ENCODE measurements at regions not wholly inside any gene's neighbourhood (a gene's known extent, or its start where the extent isn't known, plus 50 kb on each side); places are given as distances from the start of the nearest gene placed in this dataset.

DNA sequence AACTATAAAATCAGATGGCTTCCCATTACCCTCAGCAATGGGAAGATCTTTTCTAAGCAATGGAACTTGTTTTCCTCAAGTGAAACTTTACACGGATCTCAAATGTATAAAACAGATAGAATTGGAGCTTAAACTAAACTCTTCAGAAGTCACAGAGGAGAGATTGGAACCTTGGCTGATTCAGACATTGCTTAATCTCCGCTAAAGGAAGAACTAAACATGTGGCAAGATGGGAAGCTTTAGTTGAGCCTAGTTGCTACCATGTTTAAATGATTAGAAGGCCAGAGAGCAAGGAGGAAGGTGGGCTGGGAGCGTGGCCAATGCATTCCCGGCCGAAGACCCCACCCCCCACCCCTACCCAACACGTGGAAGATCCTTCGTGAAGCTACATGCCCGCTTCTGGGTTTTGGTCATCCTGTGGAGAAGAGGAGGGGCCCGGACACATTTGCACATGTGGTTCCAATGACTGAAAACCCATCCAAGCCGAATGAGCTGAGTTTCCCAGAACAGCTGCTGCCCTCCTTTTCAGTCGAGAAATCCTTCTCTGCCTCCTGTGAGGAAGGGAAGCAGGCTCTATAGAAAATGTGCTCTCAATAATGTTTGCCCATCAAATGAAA, 164.3 kb downstream of the MIS18A start:
- TF ChIP-seq EP300 (IDR thresholded peaks at IDR 0.05): no peak
- TF ChIP-seq, protein P1, sequence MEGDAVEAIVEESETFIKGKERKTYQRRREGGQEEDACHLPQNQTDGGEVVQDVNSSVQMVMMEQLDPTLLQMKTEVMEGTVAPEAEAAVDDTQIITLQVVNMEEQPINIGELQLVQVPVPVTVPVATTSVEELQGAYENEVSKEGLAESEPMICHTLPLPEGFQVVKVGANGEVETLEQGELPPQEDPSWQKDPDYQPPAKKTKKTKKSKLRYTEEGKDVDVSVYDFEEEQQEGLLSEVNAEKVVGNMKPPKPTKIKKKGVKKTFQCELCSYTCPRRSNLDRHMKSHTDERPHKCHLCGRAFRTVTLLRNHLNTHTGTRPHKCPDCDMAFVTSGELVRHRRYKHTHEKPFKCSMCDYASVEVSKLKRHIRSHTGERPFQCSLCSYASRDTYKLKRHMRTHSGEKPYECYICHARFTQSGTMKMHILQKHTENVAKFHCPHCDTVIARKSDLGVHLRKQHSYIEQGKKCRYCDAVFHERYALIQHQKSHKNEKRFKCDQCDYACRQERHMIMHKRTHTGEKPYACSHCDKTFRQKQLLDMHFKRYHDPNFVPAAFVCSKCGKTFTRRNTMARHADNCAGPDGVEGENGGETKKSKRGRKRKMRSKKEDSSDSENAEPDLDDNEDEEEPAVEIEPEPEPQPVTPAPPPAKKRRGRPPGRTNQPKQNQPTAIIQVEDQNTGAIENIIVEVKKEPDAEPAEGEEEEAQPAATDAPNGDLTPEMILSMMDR (IDR thresholded peaks at IDR 0.05): no peak

Measured in upper lobe of left lung (tissue), 4 donors.